NCI-H774 (cell line): ENCODE measurements at regions not wholly inside any gene's neighbourhood (a gene's known extent, or its start where the extent isn't known, plus 50 kb on each side); places are given as distances from the start of the nearest gene placed in this dataset.
"Not testable (repeated sequence)": the region's sequence is repeated elsewhere in the genome, so short reads cannot be mapped to it uniquely, and the experiment has no call there.

Experiments used
- DNase-seq: peaks from one replicate; lab custom pipeline; 2025; lab: John Stamatoyannopoulos, UW

GRCh38 chr4:175281894-175282293 lies 363.7 kb downstream of the ADAM29 start:
- no peak for DNase-seq

- no peak for DNase-seq
Measured at GRCh38 chr4:175282407-175282806, 364.2 kb downstream of the ADAM29 start.

- DNase-seq, result no peak
Measured at GRCh38 chr4:175290401-175290800, 372.2 kb downstream of the ADAM29 start.

GRCh38 chr4:175297965-175298565 lies 379.9 kb downstream of the ADAM29 start:
- DNase-seq, result no peak

DNA sequence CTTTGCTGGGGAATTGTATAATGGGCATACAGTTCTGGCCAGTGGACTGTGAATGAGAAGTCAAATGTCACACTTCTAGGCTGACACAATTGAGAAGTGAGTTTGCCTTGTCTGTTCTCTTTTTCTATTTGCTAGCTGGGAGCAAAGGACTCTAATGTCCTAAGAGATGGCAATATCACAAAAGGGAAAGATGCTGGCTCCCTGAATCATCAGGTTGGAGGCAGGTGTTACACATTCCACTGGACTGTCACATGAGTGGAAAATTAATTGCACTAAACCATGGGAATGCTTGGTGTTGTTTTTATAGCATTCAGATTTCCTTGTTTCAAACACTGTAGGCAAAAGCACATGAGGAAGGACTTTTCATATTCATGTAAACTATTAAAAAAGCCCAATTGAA lies 388.3 kb downstream of the ADAM29 start:
- DNase-seq, result no peak

- DNase-seq, result no peak
Measured at GRCh38 chr4:175307326-175307725, 389.2 kb downstream of the ADAM29 start.

- DNase-seq, result no peak
Measured at GRCh38 chr4:175308236-175308635, 390.1 kb downstream of the ADAM29 start.

GRCh38 chr4:175309041-175309440 lies 390.9 kb downstream of the ADAM29 start:
- DNase-seq, result no peak

DNA sequence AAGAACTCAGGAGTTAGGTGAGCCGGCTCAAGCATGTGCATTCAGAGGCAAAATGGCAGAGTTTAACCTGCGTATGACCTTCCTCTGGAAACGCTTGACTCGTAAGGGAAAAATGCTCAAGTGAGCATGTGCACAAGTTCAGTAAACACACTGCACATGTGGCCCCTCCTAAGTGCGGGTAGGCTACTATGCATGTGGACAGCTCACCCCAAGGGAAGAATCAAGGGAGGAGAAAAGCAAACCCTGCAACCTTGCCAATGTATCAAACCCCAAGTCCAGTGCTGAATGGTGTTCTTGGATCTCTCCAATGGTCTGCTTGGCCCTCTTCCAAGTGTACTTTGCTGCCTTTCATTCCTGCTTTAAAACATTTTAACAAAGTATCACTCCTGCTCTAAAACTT lies 407.1 kb downstream of the ADAM29 start:
- no peak for DNase-seq

DNA sequence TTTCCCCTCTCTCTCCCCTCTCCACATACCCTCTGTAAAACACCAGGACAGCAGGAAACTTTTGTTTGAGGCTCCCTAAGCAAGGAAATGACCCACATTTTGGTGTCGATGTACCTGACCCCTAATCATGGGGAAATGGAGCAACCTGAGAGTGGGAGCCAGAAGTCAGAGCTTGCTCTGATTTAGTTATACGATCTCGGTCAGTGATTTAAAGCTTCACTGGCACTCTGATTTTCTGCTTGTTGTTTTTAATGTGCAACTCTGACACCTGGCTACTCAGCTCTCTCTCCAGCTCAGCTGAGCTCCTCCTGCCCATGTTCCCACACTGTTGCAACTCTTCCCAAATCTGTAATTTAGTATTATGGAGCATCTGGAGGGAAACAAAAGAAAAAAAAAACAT lies 408.6 kb downstream of the ADAM29 start:
- no peak for DNase-seq

- DNase-seq, result no peak
Measured at GRCh38 chr4:175330236-175330635, 412.1 kb downstream of the ADAM29 start.

DNA sequence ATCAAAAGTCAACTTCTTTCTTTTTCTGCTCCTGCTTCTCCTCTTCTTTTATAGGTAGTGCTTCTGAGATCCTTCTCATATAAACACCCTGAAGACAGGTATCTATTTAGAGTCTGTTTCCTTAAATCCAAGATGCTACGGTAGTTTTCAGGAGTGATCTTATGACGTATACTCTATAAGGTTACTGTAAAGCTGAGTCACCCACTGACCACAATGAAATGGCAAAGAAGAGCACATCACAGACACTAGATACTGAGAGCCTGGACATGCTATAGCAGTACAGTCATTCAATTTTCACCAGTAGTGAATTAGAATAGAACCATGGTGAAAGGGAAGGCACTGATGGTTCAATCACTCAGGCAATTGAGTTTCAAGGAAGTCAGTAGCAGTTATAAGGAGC lies 412.5 kb downstream of the ADAM29 start:
- DNase-seq, result no peak

DNA sequence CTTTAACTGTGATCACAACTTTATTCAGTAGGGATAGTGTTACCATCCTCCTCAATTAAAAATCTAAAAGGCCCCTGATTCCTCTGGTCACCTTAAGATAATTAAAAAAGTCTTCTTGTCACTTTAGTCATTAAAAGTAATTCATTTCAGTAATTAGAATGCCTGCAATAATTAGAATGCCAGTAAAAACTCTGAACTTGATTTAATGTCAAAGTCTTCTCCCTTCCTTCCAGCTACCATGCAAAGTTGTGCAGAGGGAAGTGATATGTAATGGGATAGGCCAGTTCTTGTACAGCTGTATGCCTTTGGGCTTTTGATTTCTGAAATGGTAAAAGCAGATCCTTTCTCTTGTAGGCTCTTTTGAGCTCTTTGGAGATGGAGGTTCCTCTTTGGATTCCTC lies 417.2 kb downstream of the ADAM29 start:
- no peak for DNase-seq

DNA sequence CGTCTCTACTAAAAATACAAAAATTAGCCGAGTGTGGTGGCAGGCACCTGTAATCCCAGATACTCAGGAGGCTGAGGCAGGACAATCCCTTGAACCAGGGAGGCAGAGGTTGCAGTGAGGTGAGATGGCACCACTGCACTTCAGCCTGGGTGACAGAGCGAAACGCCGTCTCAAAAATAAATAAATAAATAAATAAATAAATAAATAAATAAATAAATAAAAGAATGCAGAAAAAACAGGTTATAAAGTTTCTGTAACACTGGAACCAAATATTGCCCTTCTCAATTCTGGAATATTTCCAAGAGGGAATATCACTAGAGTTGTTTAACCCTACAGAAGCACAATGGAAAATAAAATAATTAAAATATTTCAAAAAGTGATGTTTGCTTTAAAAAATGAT lies 418.4 kb downstream of the ADAM29 start:
- not testable (repeated sequence) for DNase-seq

GRCh38 chr4:175339100-175339707 lies 421.0 kb downstream of the ADAM29 start:
- DNase-seq, result no peak

GRCh38 chr4:175341203-175341755 lies 423.1 kb downstream of the ADAM29 start:
- no peak for DNase-seq

DNA sequence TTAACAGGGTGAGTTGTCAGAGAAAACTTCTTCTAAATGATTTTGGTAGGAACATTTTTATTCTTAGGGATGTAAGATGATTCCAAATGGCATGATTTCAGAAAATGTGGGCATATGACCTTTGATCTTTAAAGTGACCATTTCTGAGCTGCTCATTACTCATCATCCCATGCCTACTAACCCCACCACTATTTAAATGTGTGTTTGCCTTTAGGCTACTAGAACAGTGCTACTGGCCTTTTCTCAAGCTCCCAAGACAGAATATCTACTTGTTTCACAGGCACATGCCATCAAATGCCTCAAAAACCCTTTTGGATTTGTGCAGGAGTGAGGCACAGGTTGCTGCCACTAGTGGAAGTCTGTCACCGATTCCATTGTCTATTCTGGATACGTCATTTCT lies 428.2 kb downstream of the ADAM29 start:
- DNase-seq, result no peak

DNA sequence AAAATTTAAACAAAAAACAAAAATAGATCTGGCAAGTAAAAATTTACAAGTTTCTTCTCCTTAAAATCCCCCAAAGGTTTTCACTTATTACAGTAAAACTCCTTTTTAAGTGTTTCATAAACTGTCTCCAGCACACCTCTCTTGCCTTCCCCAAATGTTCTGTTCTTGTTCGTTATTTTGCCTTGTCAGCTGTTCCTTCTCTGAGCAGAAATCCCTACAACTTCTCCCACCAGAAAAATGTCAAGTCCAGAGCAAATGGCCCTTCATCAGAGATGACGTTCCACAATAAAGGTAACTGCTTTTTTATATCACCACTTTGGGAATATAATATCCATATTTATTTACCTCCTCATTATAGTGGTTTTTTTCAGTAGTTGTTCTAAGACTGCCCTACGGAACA lies 432.1 kb downstream of the ADAM29 start:
- no peak for DNase-seq

- no peak for DNase-seq
Measured at GRCh38 chr4:175351473-175351872, 433.3 kb downstream of the ADAM29 start.

DNA sequence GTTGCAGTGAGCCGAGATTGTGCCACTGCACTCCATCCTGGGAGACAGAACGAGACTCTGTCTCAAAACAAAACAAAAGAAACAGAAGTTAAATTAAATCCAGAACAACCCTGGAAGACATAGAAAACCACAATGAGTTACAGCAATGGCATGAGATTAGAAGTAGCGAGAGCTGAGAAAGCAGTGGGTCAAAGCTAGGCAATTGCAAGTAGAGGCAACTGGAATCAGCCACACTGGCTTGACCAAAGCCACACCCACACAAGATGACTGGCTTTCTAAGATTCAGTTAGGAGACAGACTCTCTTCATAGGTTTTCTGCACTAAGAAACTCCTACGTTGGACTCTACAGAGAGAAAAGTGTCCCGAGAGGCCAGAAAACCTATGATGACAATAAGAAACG lies 443.0 kb downstream of the GPM6A start:
- no peak for DNase-seq

- DNase-seq, result no peak
Measured at GRCh38 chr4:175371091-175371490, 441.0 kb downstream of the GPM6A start.

DNA sequence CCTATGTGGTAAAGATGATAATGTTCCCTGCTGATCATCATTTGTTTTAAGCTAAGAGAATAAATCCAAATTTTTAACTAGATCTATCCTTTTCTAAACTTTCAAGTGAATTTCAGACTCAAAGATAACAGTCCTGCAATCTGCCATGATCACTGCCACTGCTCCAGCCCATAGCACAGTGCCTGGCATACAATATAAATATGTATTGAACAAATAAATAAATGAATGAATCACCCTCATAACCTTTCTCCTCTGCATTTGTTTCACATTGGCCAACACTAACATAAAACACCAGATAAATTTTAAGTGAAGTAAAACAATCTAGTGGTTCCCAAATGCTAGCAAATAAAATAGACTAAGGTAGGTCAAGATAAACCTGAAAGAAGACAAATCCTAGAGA lies 439.0 kb downstream of the GPM6A start:
- DNase-seq, result no peak

DNA sequence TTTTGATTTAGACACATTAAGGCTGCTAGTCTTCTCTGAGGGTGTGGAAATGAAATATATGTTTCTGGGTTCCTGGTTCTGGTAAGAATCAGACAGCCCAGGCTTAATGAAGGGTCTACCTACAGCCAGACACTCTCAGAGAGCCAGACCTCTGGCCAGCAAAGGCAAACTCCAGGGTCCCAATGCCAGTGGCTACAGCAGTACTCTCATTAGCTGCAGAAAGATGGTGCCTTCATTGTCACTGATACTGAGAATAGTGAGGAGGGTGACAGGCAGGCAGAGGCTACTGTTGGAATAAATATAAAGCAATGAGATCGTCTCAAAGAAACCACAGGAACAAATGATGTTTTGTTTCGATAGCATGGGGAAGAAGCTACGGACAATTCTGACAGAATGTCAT lies 437.6 kb downstream of the GPM6A start:
- DNase-seq, result no peak
